Stimulated activated CD4-positive, alpha-beta T cell treated with anti-CD3 and anti-CD28 coated beads, Interleukin-2, amount 100 ng/mL, for 24 hours (primary cell): ENCODE measurements at regions not wholly inside any gene's neighbourhood (a gene's known extent, or its start where the extent isn't known, plus 50 kb on each side); places are given as distances from the start of the nearest gene placed in this dataset.

Experiments
- DNase-seq, 2 donors: peaks; one replicate each; pipeline ENCODE4 v3.0.0-alpha.2; 2020

DNA sequence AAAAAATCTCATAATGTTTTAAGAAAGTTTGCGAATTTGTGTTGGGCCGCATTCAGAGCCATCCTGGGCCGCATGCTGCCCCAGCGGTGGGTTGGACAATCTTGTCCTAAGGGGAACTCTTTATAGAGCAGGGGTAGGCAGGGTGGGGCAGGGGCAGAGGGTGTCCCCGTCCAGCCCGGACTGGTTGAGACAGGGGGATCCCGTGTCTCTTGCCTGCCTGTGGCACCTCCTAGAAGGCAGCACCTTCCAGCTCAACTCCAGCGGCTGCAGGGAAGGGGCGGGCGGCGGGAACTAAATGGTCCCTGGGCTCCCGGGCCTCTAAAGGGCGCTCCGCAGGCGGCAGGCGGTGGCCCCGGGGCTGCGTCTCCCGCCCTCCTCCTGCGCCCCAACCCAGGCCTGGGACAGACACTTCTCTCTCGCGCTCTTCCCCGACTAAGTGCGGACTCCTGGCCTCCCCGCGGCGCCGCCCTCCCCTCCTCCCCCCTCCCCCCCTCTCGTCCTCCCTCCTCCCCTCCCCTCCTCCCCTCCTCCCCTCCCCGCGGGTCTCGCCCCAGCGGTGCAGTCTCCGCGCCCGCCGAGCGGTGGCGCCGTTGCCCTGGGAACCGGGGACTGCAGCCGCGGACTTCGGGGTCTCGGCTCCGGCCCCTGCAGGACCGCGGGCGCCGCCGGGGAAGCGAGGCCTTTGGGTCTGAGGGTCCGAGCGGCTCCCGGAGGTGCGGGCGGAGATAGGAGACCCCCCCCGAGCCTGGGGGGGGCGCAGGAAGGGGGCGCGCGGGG is 132.6 kb downstream of the MRPL36 start:
- peak; percentile 59 to 68 for DNase-seq

DNA sequence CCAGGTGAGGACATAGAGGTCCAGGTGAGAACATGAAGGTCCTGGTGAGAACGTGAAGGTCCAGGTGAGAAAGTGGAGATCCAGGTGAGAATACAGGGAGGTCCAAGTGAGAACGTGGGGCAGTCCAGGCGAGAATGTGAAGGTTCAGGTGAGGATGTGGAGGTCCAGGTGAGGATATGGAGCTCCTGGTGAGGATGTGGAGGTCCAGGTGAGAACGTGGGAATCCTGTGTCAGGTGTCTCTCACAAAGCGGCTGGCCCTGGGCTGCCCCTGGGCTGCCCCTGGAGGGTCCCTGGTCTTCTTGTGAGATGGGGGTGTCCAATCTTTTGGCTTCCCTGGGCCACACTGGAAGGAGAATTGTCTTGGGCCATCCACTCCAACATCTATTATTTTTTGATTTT is 133.4 kb downstream of the MRPL36 start:
- no peak for DNase-seq

DNA sequence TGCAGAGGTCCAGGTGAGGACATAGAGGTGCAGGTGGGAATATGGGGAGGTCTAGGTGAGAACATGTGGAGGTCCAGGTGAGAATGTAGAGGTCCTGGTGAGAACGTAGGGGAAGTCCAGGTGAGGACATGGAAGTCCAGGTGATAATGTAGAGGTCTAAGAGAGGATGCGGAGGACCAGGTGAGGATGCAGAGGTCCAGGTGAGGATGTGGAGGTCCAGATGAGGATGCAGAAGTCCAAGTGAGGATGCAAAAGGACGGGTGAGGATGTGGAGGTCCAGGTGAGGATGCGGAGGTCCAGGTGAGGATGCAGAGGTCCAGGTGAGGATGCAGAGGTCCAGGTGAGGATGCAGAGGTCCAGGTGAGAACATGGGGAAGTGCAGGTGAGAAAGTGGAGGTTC is 133.8 kb downstream of the MRPL36 start:
- DNase-seq, result no peak

DNA sequence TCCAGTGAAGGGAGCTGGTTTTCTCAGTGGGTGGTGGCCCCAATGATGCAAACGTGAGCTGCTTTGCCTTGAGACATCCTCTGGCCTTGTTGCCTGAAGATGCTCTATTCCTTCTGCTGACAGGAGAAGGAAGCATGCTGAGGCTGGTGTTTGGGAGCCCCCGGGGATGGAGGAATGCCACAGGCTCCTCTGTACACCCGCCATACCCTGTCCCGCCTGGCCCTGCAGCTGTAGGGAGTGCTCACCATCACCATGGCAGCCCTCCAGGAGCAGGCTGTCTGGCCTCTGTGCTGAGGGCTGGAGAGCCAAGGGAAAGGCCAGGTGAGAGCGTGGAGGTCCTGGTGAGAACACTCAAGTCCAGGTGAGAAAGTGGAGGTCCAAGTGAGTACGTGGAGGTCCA is 134.4 kb downstream of the MRPL36 start:
- DNase-seq, result no peak

DNA sequence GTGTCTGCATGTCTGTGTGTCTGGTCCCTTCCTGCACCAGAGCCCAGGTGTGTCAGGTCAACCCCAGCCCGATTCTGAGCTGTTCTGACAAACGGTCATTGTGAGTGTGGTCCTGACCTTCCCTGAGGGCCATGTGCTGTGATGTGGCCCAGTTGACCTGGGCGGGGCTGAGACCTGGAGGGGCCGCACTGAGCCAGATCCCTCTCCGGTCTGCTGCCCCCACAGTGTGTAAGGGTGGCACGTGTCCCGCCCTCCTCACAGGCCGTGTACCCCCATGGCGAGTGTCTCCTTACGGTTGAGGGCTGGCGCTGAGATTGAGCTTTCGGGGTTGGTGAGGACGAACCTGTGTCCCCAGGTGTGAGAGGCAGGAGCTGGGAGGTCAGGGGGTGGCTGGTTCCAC is 136.5 kb downstream of the MRPL36 start:
- no peak for DNase-seq

DNA sequence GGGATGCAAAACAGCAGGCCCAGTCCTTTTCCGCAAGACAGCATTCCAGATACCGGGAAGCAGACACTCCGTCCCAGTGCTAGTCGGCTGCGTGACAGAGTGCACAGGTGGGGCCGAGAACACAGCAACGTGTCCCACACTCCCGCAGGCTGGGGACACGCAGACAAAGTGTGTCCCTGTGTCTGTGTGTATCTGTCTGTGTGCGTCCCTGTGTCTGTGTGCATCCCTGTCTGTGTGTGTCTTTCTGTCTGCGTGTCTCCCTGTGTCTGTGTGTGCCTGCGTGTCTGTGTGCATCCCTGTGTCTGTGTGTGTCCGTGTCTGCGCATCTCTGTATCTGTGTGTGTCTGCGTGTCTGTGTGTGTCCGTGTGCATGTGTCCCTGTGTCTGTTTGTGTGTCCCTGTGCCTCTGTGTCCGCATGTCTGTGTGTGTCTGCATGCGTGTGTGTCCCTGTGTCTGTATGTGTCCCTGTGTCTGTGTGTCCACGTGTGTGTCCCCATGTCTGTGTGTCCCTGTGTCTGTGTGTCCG is 137.0 kb downstream of the MRPL36 start:
- no peak for DNase-seq

DNA sequence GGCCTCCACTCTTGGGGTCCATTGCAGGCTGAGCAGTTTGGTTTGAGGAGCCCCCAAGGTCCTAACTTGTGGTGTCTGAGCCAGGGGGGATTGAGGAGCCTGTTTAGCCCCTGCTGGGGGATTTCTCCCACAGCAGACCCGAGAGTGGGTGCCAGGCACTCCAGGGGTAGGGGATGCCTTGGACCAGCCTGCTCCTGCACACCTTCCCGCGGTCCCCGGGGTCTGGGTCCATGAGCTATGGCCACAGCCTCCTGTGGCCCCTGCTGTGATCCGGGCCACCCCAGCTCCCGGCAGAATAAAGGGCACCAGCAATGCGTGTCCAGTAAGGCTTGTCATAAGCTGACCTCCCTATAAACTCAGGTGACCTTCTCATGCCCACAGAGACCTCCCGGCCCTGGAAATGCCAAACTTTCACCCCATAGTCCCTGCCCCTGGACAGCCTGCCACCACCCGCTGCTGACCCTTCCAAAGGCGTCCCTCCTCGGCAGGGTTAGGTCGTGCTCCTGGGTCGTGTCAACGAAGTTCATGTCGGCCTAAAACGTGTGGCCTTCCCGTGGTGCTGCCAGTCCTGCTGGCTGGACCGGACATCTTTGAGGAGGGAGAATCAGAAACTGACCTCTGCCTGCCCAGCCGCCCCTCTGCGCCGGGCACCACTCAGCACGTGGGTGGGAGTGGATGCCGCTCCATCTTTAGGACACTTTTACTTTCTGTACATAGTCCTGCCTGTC is 137.6 kb downstream of the MRPL36 start:
- no peak for DNase-seq

DNA sequence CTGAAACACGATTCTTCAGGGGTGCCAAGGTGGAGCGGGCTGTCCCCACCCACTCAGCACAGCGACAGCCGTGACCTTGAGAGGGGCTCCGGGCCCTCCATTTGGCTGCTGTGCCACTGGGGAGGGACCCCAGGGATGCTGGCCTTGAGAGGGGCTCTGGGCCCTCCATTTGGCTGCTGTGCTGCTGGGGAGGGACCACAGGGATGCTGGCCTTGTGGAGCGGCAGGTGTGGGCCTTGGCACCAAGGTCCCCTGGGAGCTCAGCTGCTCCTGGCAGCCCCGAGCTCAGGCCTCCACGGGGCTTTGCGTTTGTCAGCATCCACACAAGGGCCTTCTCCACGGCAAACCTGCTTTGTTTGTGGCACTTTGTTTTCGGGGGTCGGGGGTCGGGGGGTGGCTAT is 137.6 kb upstream of the LPCAT1 start:
- no peak for DNase-seq

DNA sequence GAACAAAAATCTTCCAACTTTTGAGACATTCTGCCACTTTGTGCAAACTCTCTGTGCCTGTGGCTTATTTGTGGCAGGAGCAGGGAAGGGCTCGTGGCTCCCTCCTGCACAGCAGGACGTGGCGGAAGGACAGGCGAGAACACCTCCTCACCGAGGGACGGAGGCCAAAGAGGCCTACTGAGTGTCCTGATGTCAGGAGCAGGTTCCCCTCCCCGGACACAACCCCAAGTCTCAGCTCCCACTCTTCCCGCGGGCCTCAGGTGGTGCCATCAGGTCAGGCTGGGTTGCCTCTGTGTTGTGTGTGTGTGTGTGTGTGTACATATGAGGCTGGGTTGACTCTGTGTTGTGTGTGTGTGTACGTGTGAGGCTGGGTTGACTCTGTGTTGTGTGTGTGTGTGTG is 136.8 kb upstream of the LPCAT1 start:
- DNase-seq, result no peak

DNA sequence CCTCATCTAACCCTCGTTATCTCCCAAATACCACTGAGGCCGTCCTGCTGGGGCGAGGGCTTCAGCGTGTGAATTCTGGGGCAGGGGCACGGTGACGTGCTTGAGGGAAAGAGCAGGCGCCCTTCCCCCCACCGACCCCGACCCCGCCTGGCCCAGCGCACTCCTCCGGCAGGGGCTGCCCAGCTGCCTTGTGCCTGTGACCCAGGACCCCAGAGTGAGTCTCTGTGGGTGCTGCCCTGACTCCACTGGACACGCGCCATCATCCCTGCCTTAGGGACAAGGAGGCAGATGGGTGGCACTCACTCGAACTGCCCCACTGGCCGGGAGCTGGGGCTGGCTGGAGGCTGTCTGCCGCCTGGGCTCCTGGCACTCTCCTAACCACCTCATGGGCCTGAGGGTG is 136.2 kb upstream of the LPCAT1 start:
- no peak for DNase-seq

DNA sequence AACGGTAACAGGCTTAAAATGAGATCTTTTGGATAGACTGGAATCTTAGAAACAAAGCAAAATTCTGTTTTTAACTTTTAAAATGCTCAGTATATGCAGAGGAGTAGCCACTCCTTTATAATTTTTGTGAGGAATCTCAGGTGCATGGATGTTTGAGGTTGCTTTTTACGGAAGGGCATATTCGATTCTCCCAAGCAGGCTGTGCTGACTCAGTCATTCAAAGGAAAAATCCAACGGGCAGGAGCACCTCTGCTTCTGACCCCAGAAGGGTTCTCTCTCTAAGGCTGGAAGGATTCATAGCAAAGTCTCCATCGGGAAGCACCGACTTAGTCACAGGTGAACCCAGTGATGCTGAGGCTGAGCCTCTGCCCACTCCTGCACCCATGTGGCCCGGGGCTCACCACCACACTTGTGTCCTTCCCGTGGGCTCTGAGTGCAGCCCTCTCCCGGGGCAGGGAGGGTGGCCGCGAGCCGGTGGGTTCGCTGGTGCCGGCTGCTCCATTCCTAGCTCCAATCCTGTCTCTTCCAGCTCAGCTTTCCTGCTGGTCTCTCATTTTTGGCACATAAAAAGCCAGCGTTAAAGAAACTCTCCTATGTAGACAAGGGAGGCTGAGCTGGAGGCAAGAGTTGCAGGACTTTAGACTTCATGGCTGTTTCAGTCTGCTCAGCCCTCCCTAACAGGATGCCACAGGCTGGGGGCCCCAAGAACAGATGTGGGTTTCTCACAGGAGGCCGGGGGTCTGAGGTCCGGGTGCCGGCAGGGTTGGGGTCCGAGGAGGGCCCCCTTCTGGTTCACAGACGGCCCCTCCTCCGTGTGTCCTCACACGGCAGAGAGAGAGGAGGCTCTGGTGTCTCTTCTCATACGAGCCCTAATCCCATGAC is 135.6 kb upstream of the LPCAT1 start:
- no peak for DNase-seq

DNA sequence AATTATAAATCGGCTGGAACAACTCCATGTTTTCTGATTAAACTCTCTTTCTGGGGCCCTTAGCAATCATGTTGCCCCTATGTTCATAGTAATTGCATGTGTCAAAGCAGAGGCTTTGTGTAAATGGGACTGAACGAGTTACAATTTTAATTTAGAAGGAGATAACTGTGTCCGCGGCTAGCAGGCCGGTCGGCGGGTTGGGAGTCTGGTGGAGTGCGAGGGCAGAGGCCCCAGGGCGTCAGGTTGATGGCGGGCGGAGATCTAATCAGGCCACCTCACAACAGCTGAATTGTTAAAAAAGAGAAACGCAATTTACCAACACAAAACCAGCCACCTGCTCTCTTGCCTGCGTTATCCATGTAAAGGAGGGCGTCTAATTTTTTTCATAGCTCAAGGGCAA is 134.9 kb upstream of the LPCAT1 start:
- no peak for DNase-seq

DNA sequence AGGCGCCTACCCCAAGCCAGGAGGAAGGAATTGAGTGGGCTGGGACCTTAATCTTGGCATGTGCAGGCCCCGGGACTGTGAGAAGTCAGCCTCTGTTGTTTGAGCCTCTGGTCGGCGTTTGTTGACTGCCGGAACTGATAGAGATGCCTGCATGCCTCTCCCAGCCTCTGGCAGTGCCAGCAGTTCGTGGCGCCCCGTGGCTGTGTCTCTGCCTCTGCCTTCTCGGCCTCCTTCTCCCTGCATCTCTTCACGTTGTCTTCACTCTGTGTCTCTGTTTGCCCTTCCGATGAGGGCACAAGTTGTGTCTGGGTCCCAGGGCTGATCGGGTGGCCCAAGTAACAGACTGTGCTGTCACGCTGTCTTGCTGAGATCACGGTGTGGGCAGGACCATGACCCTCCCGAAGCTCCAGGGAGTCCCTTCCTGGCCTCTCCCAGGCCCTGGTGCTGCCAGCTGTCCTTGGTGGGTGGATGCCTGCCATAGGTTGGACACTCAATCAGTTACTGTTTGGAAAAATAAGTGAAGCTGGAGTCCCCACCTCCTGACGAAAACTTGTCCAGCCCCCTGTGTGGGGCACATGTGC is 133.5 kb upstream of the LPCAT1 start:
- no peak for DNase-seq

DNA sequence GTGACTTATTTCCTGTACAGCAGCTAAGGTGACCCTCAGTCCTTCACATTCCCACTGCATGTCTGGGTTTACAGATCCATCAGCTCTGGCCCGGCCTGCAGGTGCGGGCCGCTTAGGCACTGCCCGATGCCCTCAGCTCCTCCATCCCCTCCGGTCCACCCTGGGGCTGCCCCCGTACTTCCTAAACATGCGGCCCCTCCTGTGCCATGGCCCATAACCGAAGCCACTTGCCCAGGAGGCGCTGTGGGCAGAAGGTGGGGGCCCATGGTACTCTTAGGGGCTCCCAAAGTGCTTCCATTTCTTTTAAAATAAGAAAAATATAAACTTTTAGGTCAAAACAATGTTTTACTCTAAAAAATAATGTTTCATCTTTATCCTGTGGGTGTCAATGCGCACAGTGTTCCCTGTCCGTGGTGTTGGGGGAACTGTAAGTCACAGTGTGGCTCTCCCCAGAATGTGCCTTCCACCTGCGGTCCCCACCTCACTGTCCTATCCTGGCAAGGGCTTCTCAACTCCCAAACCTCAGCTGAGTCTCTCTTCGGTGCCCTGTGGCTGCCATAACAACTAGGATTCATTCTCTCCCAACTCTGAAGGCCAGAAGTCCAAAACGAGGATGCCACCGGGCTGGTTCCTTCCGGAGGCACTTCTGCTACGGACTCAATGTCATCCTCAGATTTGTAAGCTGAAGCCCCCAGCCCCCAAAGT is 132.7 kb upstream of the LPCAT1 start:
- DNase-seq, result no peak

DNA sequence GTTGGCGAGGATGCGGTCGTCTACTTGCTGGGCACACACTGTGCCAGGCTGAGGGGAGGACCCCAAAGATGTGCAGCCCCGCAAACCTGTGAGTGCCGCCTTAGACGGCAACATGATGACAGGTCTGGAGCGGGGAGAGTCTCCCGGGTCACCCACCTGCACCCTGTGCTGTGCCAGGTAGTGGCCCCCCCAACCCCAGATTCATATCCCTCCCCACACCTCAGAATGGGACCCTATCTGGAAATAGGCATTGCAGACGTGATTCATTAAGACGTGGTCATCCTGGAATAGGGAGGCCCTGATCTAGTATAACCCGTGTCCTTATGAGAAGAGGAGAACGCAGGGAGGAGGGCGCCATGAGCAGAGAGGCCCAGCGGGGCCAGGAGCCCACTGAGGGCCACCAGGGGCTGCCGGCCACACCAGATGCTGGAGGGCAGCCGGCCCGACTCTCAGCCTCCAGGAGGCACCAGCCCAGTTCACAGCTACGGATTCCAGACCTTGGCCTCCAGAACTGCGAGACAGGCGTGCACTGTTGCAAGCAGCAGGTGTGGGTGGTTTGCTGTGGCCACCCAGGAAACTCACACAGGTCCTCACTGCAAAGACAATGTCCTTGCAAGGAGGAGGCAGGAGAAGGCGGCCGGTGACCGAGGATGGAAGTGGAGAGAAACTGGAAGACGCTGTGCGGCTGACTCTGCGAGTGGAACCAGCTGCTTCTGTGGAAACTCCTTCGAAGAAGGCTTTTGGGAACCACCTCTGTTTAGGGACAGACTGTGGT is 131.9 kb upstream of the LPCAT1 start:
- peak in 1 of 2 donors; percentile 10 for DNase-seq

DNA sequence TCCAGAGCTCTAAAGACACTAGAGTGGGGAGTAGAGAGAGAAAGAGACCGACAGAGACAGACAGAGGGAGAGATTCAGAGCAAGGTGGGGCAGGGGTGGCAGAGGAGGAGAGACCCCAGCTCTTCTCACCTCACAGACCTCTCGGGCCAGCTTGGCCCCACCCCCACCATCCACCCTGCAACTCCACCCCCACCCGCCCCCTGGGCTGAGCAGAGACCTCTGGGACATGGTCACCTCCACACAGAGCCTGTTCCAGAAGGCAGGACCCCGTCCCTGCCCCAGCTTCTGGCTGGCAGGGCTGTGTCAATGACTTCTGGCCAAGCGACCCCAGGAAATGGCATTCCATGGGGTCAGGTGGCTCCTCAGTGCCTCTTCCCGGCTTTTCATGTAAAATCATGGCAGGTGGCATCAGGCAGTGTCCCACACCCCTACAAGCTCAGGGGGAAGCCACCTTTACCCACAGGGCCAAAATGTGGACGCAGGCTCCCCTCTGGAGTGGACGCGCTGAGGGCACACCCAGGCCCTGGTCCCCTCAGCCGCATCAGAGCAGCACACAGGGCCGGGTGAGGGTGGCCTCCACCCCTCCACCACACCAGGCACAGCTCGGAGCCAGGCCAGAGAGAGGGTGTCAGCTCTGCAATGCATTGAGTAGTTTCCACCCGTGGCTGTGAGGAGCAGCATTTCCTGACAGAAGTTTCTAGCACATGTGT is 131.2 kb upstream of the LPCAT1 start:
- DNase-seq, result peak in 1 of 2 donors; percentile 15

DNA sequence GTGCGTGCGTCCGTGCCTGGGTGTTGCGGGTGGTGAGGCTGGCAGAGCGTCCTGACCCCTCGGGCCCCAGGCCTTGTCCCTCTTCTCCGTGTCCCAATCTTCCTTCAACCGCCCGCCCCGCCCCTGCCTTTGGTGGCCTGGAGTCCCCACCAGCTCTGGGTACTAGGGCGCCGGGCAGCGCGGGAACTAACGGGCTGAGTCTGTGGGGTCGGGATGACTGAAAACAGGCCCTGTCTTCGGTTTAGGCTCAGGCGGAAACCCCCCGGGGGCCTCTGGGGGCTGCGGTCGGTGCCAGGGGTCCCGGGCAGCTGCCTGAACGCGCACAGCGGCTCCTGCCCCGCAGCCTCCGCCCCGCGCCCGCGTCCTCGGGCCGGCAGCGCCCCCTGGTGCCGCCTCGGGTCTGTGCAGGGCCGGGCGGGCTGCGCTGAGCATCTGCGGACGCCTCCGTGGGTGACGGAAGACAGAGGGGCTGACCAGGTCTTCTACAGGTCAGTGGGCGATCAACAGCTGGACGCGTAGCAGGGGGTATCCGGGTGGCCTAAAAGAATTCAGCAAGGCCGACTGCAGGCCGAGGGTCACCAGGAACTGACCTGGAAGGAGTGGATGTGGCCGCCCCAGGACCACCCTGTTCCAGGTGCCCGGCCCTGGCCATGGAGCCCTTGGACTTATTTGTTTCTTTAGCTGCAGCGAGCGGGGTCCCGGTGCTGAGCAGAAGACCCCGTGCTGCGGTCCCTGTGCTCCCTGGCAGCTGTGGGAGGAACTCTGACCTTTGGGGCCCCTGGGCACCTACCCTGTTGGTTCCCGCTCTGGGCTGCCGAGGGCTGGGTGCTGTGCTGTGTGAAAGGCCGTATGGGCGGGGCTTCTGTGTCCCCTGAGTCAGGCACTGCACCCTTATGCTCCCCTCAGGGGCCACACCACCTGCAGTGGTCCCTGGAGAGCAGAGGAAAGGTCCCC is 130.2 kb upstream of the LPCAT1 start:
- peak; percentile 50 to 62 for DNase-seq

DNA sequence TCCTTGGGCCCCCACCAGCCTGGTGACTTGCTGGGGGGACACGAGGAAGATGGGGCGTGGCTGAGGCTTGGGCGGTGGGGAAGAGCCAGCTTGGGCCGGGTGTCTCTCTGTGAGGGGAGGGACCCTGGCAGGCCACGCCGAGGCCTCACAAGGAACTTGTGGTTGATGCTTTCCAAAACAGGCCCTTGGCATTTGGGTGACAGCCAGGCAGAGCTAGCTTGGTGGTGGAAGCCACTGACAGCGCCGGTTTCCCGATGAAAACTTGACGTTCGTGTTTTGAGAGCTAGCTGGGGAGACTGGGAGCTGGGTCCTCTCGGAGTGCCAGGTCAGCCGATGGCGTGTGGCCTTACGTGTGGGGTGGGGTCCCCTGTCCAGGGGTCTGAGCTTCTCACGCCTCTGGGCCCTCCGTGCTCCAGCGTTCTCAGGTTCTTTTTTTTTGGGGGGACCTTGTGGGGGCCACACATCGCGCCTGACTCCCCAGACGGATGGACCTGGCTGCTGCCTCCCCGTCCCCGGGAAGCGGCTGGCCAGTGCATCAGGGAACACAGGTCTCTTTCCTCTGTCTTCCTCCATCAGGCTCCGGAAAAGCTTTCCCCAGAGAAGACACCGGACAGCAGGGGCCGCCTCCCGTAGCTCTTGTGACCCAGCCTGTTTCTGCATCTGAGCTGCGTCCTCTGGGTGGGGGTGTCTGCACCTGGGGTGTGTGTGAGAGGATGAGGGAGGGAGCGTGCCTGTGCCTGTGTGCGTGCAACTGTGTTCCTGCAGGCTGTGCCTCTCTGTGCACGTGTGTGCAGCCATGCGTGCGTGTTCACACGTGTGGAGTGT is 129.3 kb upstream of the LPCAT1 start:
- peak in 1 of 2 donors; percentile 19 for DNase-seq
